ENCODE measurements at regions not wholly inside any gene's neighbourhood (a gene's known extent, or its start where the extent isn't known, plus 50 kb on each side); places are given as distances from the start of the nearest gene placed in this dataset.

- TF ChIP-seq ZNF274 (IDR thresholded peaks at IDR 0.05; ENCODE audit: low read depth, low read length): no peak
- no peak for TF ChIP-seq SUZ12 (IDR thresholded peaks at IDR 0.05; ENCODE audit: extremely low read depth, insufficient read depth, insufficient read length)
- TF ChIP-seq YY1 (IDR thresholded peaks at IDR 0.05; ENCODE audit: insufficient read depth, insufficient read length): no peak
These were observed 917.8 kb upstream of the PCDH20 start for GRCh38 chr13:62333466-62333865.
